ENCODE measurements at regions not wholly inside any gene's neighbourhood (a gene's known extent, or its start where the extent isn't known, plus 50 kb on each side); places are given as distances from the start of the nearest gene placed in this dataset.

GRCh38 chr16:86449446-86450095, 60.8 kb upstream of the FOXF1 start:
- H3K27ac ChIP-seq (ENCODE audit: low read depth, low read length), result no peak overlapping the region
- 83% methylated on average over 16 of the region's 16 CpGs for WGBS

GRCh38 chr16:86450691-86451090, 59.6 kb upstream of the FOXF1 start:
- H3K4me1 ChIP-seq (ENCODE audit: insufficient read depth, low read length), result no peaks in the 10 kb centered on the region
- no peaks in the 10 kb centered on the region for H3K36me3 ChIP-seq (ENCODE audit: insufficient read depth, low read length)
- H3K9me3 ChIP-seq (ENCODE audit: insufficient read depth, low read depth, low read length), result no peaks in the 10 kb centered on the region
- WGBS, result 94% methylated on average over 2 of the region's 2 CpGs
- H3K27me3 ChIP-seq (ENCODE audit: insufficient read depth, low read length), result no peaks in the 10 kb centered on the region; the same call in 1 of the 2 replicates
- H3K4me3 ChIP-seq (ENCODE audit: low read length), result no peak overlapping the region
- H3K27ac ChIP-seq (ENCODE audit: low read depth, low read length), result no peak overlapping the region
- H3K9ac ChIP-seq (ENCODE audit: low read depth, low read length), result no peak overlapping the region

More at GRCh38 chr16:86449446-86450095, 60.8 kb upstream of the FOXF1 start:
- Histone ChIP-seq H3K27me3 (ENCODE audit: insufficient read depth, low read length) (no peaks in the 10 kb centered on the region; the same call in 1 of the 2 replicates), H3K4me1 (ENCODE audit: insufficient read depth, low read length) (no peaks in the 10 kb centered on the region), H3K4me3 (ENCODE audit: low read length) (no peak overlapping the region), H3K9me3 (ENCODE audit: insufficient read depth, low read depth, low read length) (no peaks in the 10 kb centered on the region), H3K9ac (ENCODE audit: low read depth, low read length) (no peak overlapping the region; the same call in 1 of the 2 replicates), H3K36me3 (ENCODE audit: insufficient read depth, low read length) (no peaks in the 10 kb centered on the region)

DNA sequence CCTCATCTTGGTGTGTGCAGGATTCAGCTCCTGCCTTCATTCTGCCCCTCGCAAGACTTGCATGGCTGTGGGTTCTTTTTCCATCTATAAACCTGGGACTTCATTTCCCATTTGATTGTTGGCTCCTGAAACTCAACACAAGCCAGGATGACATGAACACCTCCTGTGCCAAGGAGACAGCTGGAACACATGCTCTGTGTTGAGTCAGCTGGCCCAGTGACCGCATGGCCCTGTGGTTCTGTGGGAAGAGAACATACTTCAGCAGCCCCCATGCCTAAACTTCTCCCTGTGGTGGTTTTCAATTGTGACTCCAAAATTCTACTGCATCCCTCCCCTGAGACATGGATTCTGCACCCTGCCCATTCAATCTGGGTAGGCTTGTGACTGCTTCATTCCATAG, 57.9 kb upstream of the FOXF1 start:
- Histone ChIP-seq H3K36me3 (ENCODE audit: insufficient read depth, low read length) (no peaks in the 10 kb centered on the region), H3K9me3 (ENCODE audit: insufficient read depth, low read depth, low read length) (no peaks in the 10 kb centered on the region), H3K4me3 (ENCODE audit: low read length) (no peak overlapping the region), H3K27ac (ENCODE audit: low read depth, low read length) (no peak overlapping the region), H3K9ac (ENCODE audit: low read depth, low read length) (no peak overlapping the region), H3K4me1 (ENCODE audit: insufficient read depth, low read length) (no peaks in the 10 kb centered on the region), H3K27me3 (ENCODE audit: insufficient read depth, low read length) (no peaks in the 10 kb centered on the region)
- WGBS, result 93% methylated on average over 2 of the region's 2 CpGs

DNA sequence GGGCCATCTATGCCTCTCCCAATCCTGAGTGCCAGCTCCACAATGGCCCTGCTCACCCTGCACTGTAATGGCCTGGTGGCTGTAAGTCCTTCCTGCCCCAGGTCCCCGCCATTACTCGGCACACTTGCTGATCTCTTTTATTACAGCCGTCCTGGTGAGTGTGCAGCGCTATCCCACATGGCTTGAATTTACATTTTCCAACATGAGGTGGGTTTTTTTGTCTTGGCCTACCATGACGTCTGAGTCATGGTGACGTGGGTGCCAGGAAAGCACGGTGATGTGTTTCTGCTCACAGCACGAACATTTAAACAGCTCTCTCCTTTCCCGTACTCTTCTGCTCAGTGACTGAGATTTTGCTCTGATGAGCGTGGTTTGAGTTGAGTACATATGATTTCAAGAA, 55.2 kb upstream of the FOXF1 start:
- Histone ChIP-seq H3K4me1 (ENCODE audit: insufficient read depth, low read length) (no peaks in the 10 kb centered on the region), H3K4me3 (ENCODE audit: low read length) (no peak overlapping the region), H3K9me3 (ENCODE audit: insufficient read depth, low read depth, low read length) (no peaks in the 10 kb centered on the region), H3K36me3 (ENCODE audit: insufficient read depth, low read length) (no peaks in the 10 kb centered on the region), H3K27me3 (ENCODE audit: insufficient read depth, low read length) (no peaks in the 10 kb centered on the region), H3K27ac (ENCODE audit: low read depth, low read length) (no peak overlapping the region), H3K9ac (ENCODE audit: low read depth, low read length) (no peak overlapping the region)
- WGBS, result 94% methylated on average over 10 of the region's 10 CpGs

DNA sequence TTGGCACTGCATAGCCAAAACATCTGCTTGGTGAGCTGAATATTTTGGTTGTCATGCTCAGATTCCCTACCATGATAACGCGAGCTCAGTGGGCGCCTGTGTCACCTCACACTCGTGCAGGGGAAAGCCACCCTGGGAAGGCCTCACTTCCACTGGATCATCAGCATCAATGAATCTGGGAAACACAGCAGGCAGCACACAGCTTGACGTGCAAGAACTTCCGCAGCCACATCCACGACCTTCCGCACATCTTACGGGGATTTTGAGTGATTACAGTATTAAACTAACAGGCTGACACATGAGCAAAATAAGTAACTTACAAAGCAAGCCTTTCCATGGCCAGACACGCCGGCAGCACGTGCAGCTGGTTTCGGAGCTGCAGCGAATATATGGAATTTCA, 54.7 kb upstream of the FOXF1 start:
- no peak overlapping the region for H3K4me3 ChIP-seq (ENCODE audit: low read length)
- 0 out of 2 replicates have a peak, but pooled peaks cover under 1% of the 10 kb centered on the region for H3K9me3 ChIP-seq (ENCODE audit: insufficient read depth, low read depth, low read length)
- H3K9ac ChIP-seq (ENCODE audit: low read depth, low read length), result no peak overlapping the region
- 90% methylated on average over 14 of the region's 14 CpGs for WGBS
- no peaks in the 10 kb centered on the region for H3K27me3 ChIP-seq (ENCODE audit: insufficient read depth, low read length)
- H3K4me1 ChIP-seq (ENCODE audit: insufficient read depth, low read length), result no peaks in the 10 kb centered on the region
- H3K27ac ChIP-seq (ENCODE audit: low read depth, low read length), result no peak overlapping the region
- no peaks in the 10 kb centered on the region for H3K36me3 ChIP-seq (ENCODE audit: insufficient read depth, low read length)

DNA sequence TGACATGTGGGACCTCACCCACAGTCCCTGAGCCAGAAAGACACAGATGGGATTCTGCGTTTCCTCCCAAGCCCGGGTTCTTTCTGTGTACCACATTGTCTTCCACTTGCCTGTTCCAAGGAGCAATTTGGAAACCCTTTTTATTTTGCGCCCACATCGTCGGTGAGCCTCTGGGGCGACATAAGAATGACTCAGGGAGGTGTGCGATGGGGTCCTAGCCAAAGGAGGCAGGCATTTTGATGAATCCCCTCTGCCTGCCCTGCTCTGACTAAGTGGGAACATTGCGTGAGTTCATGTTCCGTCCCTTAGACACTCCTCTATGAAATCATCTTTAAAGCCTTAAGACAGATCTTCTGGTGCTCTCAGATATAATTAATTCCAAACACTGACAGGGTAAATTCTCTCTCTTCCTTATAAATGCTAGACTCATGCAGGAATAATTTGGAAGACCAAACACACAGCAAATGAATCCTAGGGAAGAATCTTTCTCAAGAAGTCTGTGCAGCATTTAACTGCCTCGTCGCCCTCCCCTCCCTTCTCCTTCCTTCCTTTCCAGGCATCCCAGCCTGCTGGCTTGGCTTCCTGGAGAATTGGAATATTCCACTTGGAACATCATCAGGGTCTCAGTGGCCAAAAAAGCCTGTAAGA, 52.7 kb upstream of the FOXF1 start:
- Histone ChIP-seq H3K27ac (ENCODE audit: low read depth, low read length) (no peak overlapping the region), H3K9ac (ENCODE audit: low read depth, low read length) (no peak overlapping the region)

DNA sequence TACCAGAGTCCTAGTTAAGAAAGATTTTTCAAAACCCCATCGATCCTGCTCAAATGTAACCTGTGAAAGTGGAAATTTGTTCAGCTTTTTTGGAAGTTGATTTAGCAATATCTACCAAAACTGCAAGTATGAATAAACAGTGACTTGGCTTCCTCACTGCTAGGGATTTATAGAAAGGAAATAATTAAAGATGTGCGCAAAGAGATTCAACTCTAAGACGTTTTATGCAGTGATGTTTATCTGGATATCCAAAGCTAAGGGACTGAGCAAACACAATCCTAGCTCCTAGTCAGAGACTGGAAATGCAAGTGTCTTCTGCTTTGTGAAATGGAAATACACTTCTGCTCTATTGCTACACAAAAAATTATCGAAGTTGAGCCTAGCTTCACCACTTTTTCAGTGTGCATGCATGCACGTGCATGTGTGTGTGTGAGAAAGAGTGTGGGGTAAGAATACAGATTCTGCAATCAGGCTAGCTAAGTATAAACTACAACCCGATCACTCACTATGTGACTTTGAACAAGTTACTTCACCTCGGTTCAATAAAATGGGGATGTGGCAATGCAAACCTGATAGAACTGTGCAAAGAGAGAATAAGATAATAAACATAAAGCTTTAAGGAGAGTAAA, 52.1 kb upstream of the FOXF1 start:
- Histone ChIP-seq H3K9ac (ENCODE audit: low read depth, low read length) (no peak overlapping the region), H3K4me3 (ENCODE audit: low read length) (no peak overlapping the region), H3K27me3 (ENCODE audit: insufficient read depth, low read length) (no peaks in the 10 kb centered on the region), H3K9me3 (ENCODE audit: insufficient read depth, low read depth, low read length) (0 out of 2 replicates have a peak, but pooled peaks cover 2% of the 10 kb centered on the region), H3K36me3 (ENCODE audit: insufficient read depth, low read length) (no peaks in the 10 kb centered on the region), H3K27ac (ENCODE audit: low read depth, low read length) (no peak overlapping the region), H3K4me1 (ENCODE audit: insufficient read depth, low read length) (no peaks in the 10 kb centered on the region)
- 93% methylated on average over 7 of the region's 7 CpGs for WGBS

More for the DNA sequence above, 52.7 kb upstream of the FOXF1 start:
- no peaks in the 10 kb centered on the region for H3K27me3 ChIP-seq (ENCODE audit: insufficient read depth, low read length)
- no peaks in the 10 kb centered on the region for H3K36me3 ChIP-seq (ENCODE audit: insufficient read depth, low read length)
- no peak overlapping the region for H3K4me3 ChIP-seq (ENCODE audit: low read length)
- no peaks in the 10 kb centered on the region for H3K4me1 ChIP-seq (ENCODE audit: insufficient read depth, low read length)
- 0 out of 2 replicates have a peak, but pooled peaks cover 2% of the 10 kb centered on the region for H3K9me3 ChIP-seq (ENCODE audit: insufficient read depth, low read depth, low read length)
- 84% methylated on average over 11 of the region's 11 CpGs for WGBS

GRCh38 chr16:86459266-86459665, 51.1 kb upstream of the FOXF1 start:
- Histone ChIP-seq H3K4me3 (ENCODE audit: low read length) (no peak overlapping the region), H3K9ac (ENCODE audit: low read depth, low read length) (no peak overlapping the region), H3K27me3 (ENCODE audit: insufficient read depth, low read length) (no peaks in the 10 kb centered on the region), H3K36me3 (ENCODE audit: insufficient read depth, low read length) (no peaks in the 10 kb centered on the region), H3K9me3 (ENCODE audit: insufficient read depth, low read depth, low read length) (0 out of 2 replicates have a peak, but pooled peaks cover 4% of the 10 kb centered on the region), H3K27ac (ENCODE audit: low read depth, low read length) (no peak overlapping the region), H3K4me1 (ENCODE audit: insufficient read depth, low read length) (no peaks in the 10 kb centered on the region)
- 92% methylated on average over 13 of the region's 13 CpGs for WGBS

Data from HUES64 (cell line).